HG02870 (cell line): ENCODE measurements at regions not wholly inside any gene's neighbourhood (a gene's known extent, or its start where the extent isn't known, plus 50 kb on each side); places are given as distances from the start of the nearest gene placed in this dataset.

Experiments
- ATAC-seq: cut with Tn5 transposase; IDR thresholded peaks from one replicate; pipeline ENCODE4 v1.9.1; 2021; ENCODE audit warnings: mild to moderate bottlenecking, moderate library complexity; ENCODE audit not compliant: unreplicated experiment

DNA sequence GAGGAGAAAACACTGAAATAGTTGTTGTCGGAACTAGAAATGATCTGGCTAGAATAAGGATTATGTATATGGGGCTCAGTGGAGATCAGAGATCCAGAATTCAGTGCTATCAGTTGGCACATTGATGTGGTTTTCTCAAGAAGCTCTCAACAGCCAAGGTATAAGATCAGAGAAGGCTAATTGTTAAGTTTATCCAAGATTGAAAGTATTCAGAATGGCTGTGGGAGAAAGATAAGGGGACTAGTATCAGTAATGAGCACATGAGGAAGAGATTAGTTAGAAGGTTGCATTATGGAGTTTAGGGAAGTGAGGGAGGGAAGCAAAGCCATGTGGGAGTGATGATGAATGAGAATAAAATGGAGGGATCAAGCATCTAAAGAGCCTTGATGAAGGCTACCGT lies 128.1 kb upstream of the MIS18BP1 start:
- no peak for ATAC-seq

DNA sequence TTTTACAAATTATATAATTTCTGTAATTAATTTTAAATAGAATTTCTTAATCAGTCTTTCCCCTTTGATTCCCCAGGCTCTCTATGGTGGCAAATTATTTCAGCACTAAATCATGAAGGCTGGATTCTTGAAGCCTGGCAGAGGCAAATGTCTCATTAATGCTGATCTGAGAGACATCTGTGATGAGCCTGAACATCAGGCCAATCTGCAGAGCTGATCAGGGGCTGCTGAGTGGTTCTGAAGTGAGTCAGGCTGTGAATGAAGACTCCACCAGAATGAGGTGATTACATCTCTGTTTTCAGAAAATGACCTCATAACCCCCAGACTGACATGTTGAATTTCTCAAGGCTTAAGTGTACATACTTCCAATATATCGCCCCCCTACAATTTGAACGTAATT lies 124.2 kb upstream of the MIS18BP1 start:
- no peak for ATAC-seq

DNA sequence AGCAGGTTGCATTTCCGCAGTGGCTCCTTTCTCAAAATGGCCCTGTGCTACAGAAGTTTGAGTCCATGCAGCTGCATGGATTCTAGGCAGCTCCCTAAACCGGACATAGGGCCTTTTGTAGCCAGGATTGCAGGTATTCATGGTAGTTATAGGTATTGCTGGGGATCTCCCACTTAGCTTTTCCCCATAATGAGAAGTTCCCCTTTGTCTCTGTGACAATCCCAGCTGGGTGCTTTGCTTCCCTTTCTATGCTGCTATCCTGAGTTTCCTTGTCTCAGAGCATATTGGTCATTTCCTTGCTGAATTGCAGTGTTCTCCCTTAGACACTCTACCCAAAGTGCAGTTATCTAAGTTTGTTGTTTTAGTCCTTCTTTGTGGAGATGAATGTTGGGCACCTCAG lies 120.9 kb upstream of the MIS18BP1 start:
- no peak for ATAC-seq

DNA sequence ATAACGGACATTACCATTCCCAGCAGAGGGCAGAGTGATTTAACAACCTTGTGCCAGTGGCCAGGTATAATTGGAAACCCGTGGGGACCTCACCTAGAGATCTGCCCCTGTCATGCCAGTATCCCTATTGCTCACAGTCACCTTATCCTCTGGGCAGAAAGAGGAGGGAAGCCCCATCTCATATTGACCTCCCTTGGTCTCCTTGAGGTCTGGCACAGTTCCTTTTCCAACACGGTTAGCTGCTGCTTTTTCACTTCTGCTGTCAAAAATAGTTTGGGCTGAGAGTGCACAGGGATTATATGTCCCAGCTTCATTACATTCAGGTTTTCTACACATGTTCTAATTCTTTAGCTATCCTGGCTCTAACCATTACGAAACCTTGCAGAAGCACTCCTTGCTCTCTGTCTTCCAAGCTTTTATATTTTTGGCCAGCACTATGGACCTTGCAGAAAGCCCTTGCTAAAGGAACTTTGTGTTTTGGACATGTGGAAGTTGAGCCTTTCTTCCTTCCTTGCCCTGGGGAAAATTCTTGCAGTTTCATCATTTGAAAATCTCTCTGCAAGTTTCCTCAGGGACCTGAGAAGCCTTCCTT lies 111.7 kb upstream of the MIS18BP1 start:
- no peak for ATAC-seq

DNA sequence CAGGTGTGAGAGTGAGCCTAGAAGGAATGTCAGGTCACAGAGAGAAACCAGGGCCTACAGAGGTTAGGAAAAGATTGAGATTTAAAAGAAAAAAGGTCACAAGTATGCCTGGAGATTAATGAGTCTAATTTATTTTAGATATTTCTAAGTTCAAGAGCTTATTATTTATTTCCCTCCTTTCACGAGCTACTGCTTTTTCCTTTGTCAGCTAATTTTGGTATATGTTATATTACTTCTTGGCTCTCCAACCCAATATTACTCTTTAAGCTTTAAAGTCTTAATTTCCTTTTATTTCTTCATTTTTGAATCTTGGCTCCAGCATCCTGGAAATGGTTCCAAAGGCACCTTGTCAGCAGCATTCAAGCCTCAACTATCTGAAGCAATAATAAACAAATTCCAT lies 109.5 kb upstream of the MIS18BP1 start:
- ATAC-seq: no peak

DNA sequence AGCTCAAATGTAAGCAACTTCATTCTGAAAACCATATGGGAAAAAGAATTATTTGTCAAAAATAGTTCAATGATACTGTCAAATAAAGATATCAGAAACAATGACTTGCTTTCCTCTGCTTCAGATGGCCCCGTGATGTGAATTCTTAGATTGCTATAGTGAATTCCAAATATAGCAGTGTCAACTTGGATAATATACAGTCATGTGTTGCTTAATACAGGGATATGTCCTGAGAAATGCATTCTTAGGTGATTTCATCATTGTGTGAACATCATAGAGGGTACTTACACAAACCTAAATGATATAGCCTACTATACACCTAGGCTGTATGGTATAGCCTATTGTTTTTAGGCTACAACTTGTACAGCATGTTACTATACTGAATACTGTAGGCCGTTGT lies 108.7 kb upstream of the MIS18BP1 start:
- no peak for ATAC-seq

DNA sequence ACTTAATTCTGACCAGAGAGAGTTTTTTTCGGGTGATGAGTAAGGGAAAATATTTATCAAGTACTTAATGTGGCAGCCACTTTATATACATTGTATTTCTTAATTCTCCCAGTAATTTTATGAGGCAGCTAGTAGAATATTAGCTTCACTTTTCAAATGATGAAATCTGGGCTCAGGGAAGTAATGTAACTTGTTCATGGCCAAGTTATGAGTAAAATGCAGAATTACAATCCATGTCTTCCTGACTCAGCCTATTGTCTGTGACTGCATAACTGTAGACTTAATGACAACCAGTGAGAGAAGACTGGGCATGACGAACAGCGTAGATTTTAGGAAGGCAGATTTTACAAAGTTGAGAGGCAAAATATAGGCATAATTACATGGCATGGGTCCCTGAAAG lies 106.7 kb upstream of the MIS18BP1 start:
- ATAC-seq: no peak

DNA sequence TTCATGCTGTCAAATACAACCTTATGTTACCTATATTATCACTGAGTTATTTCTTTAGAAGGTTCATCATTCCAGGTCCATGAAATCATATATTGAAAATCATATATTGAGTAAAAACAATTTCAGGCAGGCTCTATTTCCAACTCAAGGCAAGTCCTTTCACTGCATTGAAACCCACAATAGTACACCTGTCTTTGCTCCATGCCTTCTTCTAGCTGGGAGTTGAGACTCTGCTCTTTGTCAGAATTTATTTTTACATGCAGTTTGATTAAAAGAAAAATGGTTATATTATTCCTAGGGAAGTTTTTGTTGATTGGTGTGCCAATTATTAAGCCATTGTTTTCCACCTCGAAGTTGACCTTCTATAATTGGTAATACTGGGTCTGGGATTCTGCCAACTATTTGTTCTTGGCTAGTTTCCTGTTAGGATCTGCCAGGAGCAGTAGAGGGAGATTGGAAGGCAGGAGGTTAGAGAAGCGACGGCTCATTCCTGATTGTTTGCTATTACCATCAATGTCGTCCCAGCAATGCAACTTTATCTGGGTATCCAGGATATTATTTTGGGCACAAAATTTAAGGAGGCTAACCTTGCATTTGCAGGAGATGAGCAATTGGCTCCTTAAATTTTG lies 79.5 kb upstream of the MIS18BP1 start:
- ATAC-seq: no peak

DNA sequence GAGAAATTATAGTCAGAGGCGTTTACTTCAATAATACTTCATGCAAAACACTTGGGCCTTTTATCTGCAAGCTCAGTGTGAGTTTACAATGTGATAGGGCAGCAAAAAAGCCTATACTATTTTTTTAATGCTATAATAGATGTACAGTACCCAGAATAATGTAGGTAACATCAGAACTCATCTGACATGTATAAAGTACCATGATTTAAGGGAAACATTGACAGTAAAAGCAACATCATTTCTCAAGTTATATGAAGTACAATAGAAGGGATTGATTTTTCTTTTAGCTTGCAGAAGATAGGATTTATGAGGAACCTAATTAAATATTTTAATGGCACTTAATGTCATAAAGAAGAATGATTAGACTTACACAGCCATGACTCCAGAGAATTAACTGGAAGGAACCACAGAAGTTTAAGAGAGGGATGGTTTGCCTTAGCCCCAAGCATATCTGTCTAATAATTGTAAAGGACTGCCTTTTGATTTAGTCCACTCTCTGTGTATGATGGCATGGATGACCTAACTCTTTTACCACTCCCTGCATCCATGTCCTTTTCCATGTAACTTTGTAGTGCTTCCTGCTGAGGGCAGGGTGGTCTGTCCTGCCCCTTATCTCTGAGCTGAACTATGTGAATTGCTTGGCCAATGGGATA lies 55.9 kb upstream of the MIS18BP1 start:
- no peak for ATAC-seq
